HG02588 (cell line): ENCODE measurements at regions not wholly inside any gene's neighbourhood (a gene's known extent, or its start where the extent isn't known, plus 50 kb on each side); places are given as distances from the start of the nearest gene placed in this dataset.
A peak's percentile ranks its signal among the peaks of the same experiment; 100 is the strongest.
"Not testable (repeated sequence)": the region's sequence is repeated elsewhere in the genome, so short reads cannot be mapped to it uniquely, and the experiment has no call there.

Experiments used
- ATAC-seq: cut with Tn5 transposase; IDR thresholded peaks from one replicate; pipeline ENCODE4 v1.9.1; 2021; ENCODE audit warnings: mild to moderate bottlenecking, moderate library complexity; ENCODE audit not compliant: unreplicated experiment

DNA sequence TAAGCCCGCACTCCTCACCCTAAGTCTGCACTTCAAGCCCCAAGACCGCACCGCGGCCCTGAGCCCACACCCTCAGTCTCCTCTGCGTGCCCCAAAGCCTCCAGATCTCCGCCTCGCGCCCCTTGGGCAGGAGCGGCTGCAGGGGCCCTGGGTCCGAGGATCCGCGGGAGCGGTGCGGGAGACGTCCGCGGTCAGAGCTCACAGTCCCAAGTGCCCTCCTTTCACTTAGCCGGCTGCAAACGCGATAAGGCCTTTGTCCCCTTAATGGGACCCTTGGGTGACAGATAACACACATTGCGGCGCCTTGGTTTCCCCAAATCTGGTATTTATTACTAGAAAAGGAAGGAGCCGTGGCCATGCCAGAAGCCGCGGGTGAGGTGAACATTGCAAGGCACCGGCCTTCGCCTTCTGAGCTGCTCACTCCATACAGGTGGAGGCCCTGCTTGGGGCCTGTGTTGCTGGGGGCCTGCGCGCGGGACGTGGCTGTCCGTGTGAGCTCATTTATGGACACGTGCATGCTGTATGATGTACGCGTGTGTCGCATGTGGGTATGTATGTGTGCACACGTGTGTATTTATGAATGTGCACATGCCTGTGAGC, 178.9 kb downstream of the OR4M2 start:
- not testable (repeated sequence) for ATAC-seq

DNA sequence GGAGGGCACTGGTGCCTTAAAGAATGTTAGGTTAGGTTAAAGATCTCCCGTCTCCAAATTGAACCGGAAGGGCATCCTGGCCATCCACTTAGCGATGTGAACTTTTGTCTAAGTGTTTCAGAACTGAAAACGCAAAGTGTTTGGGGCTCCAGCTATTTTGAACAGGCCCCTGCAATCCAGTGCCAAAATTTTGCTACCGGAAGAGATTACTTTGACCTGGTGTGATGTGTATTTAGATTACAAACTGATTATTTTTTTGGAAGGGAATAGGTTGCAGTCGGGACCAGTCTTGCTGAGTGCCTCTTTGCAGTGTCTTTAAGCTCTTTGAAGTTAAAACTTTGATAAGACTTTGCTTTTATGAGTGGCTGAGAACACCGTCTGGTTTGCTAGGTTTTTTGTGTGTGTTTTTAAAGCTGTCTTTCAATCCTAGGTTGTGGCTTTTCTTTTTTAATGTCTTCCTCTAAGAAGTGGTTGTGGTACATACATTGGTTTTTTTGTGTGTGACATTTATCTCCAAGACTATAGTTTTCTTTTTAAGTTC, 179.6 kb downstream of the OR4M2 start:
- no peak for ATAC-seq

DNA sequence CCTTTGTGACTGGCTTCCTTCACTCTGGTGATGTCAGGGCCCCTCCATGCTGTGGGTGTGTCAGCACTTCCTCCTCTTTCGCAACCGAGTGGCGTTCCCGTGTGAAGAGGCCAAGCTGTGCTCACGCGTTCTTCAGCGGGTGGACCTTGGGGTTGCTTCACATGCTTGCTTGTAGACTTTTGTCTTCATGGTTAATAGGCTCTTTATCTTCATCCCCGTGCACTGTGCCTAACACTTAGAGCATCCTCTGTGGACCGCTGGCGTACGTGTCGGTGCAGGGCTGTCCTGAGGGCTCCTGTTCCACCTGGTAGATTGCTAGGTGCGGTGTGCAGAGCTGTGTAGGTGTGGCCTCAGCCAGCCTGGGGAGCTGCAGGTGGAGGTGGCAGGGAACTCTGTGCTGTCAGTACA, 182.3 kb downstream of the OR4M2 start:
- no peak for ATAC-seq

DNA sequence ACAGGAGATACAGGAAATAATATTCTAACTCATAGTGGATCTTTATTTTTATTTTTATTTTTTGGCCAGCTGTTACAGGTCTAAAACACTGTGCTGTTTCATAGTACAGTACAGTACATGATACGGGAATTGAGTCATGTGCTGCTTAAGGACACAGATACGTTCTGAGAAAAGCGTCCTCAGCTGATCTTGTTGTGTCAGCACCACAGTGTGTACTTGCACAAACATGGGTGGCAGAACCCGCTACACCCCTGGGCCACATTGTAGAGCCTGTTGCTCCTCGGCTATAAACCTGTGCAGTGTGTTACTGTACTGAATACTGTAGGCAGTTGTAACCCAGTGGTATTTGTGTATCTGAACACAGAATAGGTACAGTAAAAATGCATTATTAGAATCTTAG, 183.4 kb downstream of the OR4M2 start:
- no peak for ATAC-seq

DNA sequence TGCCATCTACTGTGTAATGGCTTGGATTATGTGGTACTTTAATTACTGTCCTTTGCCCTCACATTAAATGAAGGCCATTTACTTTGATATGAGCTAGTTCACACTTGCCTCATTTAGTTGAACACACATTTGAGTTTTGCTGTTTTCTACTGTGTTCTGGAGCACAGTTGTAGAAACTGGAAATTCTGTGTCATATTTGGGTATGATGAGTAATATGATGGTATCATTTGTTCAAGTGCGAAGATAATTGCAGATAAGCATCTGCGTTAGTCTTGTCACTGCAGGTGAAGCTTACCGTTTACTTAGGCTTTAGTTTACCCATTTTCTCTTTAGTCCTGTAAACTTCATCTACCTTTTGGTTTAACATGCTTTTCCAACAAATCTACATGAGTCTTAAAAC, 183.9 kb downstream of the OR4M2 start:
- not testable (repeated sequence) for ATAC-seq

DNA sequence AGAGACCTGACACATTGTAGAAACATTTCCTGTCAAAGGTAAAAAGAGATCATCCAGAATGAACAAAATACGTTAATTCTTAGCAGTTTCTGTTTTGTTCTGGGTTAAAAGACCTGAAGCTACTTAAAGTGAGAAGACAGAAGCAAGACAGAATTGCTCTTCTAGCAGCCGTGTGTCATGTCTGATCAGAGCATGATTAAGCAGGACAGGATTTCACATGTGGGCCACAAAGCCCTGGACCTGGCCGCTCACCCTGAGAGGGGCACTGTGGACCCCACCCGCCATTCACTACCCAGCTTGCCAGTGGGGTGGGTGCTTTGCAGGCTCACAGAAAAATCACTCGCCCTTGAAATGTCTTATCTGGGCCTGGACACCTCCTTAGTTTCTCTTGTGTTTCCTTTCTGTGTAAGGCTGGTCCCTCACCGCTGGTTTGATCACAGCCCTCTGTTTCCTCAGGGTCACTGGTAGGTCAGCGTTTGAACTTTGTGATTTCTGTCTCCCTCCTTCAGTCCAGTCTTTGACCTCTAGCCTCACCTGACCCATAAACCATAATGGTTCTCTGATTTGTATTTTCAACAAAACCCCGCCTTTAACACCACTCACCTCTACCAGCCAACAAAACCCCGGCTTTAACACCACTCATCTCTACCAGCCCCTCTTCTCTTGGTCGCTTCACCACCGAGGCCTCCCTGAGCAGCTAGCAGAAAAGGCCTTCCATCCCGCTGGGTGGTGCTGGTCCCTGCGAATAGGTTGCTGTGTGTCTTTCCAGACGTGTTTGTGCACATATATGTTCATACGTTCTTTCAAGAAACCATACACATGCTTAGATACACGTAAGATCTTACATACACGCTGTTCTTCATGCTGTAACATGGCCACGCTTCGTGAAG, 185.0 kb downstream of the OR4M2 start:
- ATAC-seq, result no peak

DNA sequence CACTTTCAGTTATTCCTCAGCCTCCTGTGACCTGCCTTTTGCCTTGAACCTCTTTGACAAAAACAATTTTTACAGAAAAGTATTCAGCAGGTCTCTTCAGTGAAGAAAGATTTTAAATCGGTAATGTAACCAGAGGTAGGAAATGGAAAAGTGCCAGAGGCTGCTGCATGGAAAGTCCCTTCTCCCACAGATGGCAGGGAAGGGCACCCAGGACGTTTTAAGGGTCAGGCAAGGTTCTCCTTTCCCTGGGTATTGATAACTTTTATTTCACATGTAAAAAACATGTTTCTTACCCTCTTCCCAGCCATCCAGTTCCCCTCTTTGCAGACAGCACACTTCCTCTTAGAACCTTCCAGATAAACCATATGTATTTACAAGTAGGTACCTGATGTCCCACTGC, 185.6 kb downstream of the OR4M2 start:
- ATAC-seq, result no peak

DNA sequence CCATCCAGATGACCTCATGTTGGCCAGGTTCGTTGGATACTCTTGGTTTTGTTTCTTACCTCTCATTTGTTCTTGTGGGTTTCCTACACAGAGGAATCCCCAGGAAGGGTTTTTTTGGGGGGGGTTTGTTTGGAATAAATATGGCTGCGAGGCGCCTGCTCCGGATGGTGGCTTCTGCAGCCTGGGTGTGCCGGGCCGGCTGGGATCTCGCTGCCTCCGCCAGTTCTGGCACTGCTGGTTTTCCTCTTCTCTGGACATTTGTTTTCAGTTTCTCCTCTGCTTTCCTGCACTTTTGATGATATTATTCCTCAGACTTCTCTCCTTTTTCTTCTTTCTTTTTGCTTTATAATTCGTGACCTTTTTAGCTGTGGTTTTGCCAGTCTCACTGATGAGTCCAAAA, 187.4 kb downstream of the OR4M2 start:
- ATAC-seq, result no peak

DNA sequence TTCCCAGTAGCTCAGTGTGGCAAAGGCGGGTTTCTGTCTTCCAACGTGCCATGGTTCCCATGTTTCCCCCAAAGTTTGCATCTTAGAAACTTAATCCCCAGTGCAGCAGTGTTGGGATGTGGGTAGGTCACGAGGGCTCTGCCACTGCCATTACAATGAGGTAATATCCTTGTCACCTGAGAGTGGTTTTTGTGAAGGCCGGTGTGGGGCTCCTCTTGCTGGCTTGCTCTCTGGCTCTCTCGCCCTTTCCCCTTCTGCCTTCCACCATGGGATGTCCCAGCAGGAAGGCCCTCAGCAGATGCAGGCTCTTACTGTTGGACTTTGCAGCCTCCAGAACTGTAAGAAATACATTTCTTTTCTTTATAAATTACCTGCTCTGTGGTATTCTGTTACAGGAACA, 187.9 kb downstream of the OR4M2 start:
- not testable (repeated sequence) for ATAC-seq

DNA sequence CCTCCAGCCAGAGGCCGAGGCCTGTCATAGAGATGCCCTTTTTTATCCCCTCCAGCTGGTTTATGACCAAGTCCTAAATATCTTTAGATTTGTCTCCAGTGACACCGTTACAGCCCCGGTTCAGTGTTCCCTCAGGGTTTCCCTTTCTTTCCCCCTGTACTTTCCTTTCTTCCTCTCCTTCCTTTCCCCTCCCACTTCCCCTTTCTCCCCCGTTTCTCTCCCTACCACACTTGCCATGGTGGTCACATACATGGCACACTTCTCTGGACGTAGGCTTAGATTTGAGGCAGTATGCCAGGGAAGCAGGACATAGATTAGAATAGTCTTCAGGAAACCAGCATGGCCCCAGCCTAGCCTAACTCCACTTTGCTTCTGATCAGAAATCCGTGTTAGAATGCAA, 188.3 kb downstream of the OR4M2 start:
- not testable (repeated sequence) for ATAC-seq

DNA sequence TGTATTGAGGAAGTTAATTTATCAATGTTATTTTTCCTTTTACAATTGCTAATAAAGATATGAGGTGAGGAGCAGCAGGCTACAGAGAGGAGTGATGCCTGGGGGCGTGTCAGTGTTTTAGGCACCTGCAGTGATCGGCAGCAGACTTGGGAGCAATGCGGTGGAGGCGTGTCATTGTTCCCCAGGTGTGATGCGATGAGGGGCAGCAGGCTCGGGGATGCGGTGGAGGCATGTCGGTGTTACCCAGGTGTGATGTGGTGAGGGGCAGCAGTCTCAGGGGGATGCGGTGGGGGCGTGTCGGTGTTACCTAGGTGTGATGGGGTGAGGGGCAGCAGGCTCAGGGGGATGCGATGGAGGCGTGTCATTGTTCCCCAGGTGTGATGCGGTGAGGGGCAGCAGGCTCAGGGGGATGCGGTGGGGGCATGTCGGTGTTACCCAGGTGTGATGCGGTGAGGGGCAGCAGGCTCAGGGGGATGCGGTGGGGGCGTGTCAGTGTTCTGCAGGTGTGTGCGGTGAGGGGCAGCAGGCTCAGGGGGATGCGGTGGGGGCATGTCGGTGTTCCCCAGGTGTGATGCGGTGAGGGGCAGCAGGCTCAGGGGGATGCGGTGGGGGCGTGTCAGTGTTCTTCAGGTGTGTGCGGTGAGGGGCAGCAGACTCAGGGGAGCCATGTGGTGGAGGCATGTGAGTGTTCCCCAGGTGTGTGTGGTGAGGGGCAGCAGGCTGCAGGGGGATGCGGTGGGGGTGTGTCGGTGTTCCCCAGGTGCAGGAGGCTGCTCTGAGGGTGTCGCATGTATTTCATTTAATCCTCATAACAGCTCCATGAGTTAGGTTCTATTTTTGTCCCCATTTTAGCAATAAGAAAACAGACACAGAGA, 186.2 kb upstream of the GOLGA6L22 start:
- ATAC-seq, result not testable (repeated sequence)

DNA sequence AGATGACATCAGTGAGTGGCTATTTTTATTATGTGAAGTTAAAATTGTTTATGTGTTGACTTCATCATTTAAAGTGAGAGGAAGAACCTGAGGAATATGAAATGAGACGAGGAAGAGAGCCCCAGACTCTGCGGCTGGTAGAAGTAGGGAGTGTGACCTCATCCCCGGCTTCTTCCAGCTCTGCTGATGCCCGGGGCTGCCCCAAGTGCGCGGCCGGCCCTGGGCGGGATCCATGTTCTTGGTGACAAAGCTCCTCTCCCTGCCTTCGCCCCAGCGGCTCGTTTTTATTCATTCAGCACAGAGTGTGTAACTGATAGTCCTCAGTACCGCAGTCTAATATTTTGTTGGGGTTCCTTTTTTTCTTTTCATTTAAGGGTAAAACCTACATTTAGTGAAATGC, 185.5 kb upstream of the GOLGA6L22 start:
- ATAC-seq, result not testable (repeated sequence)

DNA sequence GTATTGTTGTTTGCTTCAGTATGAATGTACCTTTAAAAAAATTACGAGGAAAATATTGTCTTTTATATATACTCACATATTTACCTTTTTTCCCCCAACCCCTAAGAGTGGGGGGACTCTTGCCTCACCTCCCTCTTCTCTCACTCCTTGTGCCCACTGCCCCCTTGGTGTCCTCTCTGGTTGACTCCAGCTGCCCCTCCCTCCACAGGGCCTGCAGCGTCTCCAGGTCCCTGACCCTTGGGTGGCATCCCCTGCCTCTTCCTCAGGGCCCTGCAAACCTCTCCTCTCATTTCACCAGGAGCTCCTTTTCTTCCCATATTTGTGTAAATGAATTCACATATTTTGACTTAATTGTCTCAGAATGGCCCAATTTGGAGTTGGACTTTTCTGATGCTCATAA, 184.3 kb upstream of the GOLGA6L22 start:
- ATAC-seq, result not testable (repeated sequence)

DNA sequence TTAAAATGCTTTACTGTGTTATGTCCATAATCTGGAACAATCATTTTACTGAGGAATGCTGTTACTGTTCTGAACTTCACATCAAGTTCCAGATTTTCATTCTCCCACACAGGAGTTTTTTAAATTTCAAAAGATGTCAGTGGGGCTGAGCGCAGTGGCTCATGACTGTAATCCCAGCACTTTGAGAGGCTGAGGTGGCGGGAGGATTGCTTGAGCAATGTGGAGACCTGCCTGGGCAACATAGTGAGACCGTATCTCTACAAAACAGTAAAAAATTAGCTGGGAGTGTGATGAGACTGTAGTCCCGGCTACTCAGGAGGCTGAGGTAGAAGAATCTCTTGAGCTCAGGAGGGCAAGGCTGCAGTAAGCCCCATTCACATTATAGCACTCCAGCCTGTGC, 177.9 kb upstream of the GOLGA6L22 start:
- not testable (repeated sequence) for ATAC-seq

DNA sequence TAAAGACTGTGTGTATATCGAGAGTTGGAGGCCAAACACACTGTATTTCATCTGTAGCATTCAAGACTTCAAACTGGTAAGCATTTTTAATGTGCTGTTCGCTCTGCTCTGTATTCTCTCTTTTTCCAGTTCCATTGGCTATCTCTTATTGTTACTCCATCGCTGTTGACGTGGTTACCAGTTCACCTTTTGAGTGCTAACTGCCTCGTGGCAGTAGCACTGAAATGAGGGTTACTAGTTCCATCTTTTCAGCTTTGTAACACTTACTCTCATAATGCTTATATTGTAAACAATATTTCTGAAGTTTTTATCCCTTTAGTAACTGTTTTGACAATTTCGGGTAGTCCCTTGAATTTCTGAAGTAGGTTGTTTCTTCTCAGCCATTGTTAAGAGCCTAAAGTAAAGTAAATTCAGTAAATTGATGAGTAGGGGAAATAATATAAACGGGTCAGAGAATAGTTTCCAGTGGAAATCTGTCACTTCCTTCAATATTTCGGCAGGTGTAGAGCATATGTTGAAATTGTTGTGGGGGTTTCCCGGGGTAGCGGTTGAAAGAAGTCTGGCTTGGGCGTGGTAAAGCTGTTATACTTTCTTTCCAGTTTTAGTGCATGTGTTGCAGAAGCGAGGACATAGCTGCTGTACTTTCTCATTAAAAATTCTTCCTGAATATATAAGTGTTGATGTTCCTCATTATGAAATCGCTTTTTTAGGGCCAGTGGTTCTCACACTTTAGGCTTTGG, 175.7 kb upstream of the GOLGA6L22 start:
- peak; percentile 54 for ATAC-seq

DNA sequence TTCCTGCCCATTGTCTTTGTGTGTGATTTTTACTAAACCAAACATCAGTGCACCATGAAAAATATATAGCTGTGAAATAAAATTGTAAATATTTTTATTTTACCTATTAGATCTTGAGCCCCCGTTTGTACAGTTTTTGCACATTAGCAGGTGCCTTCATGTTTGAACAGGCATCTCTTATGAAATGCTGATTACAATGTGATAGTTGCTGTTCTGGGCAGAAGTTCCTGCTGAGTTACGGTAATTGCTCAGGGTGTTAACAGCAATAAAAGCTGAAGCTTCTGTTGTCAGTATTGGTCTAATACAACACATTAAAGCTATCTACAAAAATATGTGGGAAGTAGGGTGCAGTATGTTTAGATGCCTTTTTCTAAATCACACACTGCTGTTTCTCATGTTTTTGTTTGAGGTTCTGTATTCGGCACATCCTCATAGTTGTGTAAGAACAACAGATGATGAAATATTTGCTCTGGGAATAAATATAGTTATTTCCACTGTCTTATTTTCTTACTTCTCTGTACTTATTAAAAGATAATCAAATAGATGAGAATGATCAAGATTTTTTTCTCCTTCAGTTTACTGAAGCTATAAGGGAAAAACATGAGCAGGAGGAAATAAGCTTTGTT, 173.8 kb upstream of the GOLGA6L22 start:
- not testable (repeated sequence) for ATAC-seq

DNA sequence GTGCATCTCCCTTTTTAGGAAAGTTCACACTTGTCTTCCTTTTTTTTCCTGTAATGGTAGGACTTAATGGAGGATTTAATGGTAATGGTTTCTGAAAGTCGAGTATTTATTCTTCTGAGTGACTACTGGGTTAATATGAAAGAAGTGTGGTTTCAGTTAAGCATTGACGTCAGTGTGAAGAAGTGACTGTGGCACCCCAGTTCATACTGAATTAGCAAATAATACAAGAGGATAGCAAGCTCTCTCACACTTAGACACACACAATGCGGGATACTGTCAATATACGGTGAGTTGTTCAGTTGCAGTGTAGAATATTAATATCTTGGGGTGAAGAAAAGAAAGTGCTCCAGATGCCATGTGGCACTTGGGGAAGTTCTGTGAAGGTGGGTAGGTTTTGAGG, 167.6 kb upstream of the GOLGA6L22 start:
- not testable (repeated sequence) for ATAC-seq

DNA sequence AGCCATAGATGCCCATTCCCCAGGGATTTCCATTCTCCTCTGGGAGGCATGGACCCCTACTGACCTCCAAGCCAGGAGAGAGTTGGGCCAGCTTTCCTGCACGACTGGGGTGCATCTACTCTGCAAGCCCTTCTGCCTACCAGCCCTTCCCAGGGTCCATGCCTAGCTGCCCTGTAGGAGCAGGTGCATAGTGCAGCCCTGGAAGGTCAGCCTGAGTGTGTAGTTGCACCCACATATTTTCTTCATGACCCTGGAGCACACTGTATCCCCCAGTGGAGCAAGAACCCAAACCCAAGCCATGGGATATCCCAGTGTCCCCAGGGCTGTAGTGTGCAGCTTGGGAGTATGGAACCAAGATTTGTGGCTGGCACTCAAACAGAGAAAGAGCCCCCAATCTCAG, 155.6 kb upstream of the GOLGA6L22 start:
- ATAC-seq, result not testable (repeated sequence)
